ENCODE measurements at regions not wholly inside any gene's neighbourhood (a gene's known extent, or its start where the extent isn't known, plus 50 kb on each side); places are given as distances from the start of the nearest gene placed in this dataset.

DNA sequence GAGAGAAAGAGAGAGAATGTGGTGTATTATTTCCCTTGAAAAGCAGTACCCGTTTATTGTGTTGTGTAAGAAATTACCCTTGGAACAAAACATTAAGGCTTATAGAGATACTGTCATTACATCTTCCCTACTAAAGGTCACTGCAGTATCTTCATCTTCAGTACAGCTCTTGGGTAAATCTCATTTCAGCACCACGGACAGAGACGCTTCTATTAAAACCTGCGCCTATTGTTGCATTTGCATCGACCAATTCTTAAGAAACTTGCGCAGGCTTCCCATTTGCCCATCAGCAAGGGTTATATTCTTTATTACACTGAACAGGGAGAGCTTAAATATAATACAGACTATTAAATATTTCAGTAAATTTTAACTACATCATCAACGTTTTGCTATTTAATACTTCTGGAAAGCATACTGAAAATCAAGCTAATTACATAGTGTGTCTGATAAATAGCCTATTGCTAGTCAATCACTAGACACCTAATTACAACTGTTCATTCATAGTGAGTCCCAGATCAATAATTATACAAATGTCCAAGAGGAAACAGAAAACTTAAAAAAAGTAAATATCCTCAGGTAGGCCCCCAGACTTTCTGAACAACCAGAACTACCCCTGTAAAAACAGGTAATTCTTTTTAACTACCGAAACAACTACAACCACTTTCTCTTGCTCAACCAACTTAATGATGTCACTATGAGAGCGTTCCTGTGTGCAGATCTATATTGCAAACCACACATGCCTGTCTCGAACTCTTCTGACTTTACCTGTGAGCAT, 350.6 kb downstream of the LIG4 start:
- Histone ChIP-seq H3K4me2 (ENCODE audit: insufficient read depth, low read length) (peak overlapping the region; percentile 87), H3K9me1 (replicated peaks; ENCODE audit: control insufficient read depth, extremely low read depth, insufficient read depth, low read length) (no peaks in the 10 kb centered on the region), H3K4me3 (replicated peaks in 1 of 3; ENCODE audit: insufficient read depth in 1 of 3, low read depth in 1 of 3, low read length in 3 of 3) (no peak overlapping the region), H3K27ac (ENCODE audit: insufficient read depth, low read depth, low read length) (no peak overlapping the region), H3K36me3 (ENCODE audit: control insufficient read depth in 2 of 2, extremely low read depth in 1 of 2, insufficient read depth in 2 of 2, low read length in 2 of 2) (no peaks in the 10 kb centered on the region), H2AFZ (ENCODE audit: low read depth, low read length) (no peak overlapping the region), H3K4me1 (ENCODE audit: control insufficient read depth, extremely low read depth, insufficient read depth, low read length) (peaks cover 15% of the 10 kb centered on the region), H3K27me3 (ENCODE audit: control insufficient read depth in 2 of 2, insufficient read depth in 2 of 2, low read length in 2 of 2) (peaks cover 4 to 5% of the 10 kb centered on the region in 2 experiments), H3K79me2 (ENCODE audit: control insufficient read depth, insufficient read depth, low read length) (no peaks in the 10 kb centered on the region), H3K9ac (replicated peaks; ENCODE audit: extremely low read depth, insufficient read depth, low read length) (no peak overlapping the region), H3K9me3 (replicated peaks; ENCODE audit: control insufficient read depth, insufficient read depth, low read length) (no peaks in the 10 kb centered on the region), H4K20me1 (replicated peaks; ENCODE audit: control insufficient read depth, extremely low read depth, insufficient read depth, low read length) (peaks cover 9% of the 10 kb centered on the region)
- no peak for TF ChIP-seq POLR2AphosphoS5 (IDR thresholded peaks at IDR 0.05; ENCODE audit: insufficient read depth, low read depth, low read length)
- TF ChIP-seq, protein P1, sequence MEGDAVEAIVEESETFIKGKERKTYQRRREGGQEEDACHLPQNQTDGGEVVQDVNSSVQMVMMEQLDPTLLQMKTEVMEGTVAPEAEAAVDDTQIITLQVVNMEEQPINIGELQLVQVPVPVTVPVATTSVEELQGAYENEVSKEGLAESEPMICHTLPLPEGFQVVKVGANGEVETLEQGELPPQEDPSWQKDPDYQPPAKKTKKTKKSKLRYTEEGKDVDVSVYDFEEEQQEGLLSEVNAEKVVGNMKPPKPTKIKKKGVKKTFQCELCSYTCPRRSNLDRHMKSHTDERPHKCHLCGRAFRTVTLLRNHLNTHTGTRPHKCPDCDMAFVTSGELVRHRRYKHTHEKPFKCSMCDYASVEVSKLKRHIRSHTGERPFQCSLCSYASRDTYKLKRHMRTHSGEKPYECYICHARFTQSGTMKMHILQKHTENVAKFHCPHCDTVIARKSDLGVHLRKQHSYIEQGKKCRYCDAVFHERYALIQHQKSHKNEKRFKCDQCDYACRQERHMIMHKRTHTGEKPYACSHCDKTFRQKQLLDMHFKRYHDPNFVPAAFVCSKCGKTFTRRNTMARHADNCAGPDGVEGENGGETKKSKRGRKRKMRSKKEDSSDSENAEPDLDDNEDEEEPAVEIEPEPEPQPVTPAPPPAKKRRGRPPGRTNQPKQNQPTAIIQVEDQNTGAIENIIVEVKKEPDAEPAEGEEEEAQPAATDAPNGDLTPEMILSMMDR (IDR thresholded peaks at IDR 0.05; ENCODE audit: extremely low read depth in 1 of 2, insufficient read depth in 1 of 2, low read depth in 1 of 2, low read length in 2 of 2) = no peak
- no peak for TF ChIP-seq FOS (IDR thresholded peaks at IDR 0.05; ENCODE audit: borderline replicate concordance, insufficient read depth, low read length)
- no peak for TF ChIP-seq POLR2A (IDR thresholded peaks at IDR 0.05; ENCODE audit: low read depth, low read length)
- TF ChIP-seq GATA2 (IDR thresholded peaks at IDR 0.05; ENCODE audit: insufficient read depth, insufficient read length, low read depth, low read length) = no peak
- TF ChIP-seq MYC (IDR thresholded peaks at IDR 0.05; ENCODE audit: low read depth, low read length) = no peak
- TF ChIP-seq EZH2 (IDR thresholded peaks at IDR 0.05; ENCODE audit: borderline replicate concordance, low read depth, low read length, severe bottlenecking) = no peak
- TF ChIP-seq, protein P2, sequence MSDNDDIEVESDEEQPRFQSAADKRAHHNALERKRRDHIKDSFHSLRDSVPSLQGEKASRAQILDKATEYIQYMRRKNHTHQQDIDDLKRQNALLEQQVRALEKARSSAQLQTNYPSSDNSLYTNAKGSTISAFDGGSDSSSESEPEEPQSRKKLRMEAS (IDR thresholded peaks at IDR 0.05; ENCODE audit: insufficient read depth, insufficient read length) = no peak
- ChIA-PET POLR2A (interaction anchor here (0.8 kb wide), 1 partner anchor 17 kb away, joined by 3 read pairs; no protein-coding TSS in a partner anchor), CTCF (interaction anchor here (1.0 to 1.4 kb wide), 6 partner anchors 45 to 662 kb away, joined by 3 to 7 read pairs (median 4); no protein-coding TSS in a partner anchor)
- dilution Hi-C loops (cut with MboI; ENCODE audit: extremely low pct_ligation_motif_present, low sequenced_read_pairs) (no loop called here), intact Hi-C loops (cut with micrococcal nuclease) (loop anchor here (5.0 to 10.0 kb wide), 3 partner anchors 293 to 562 kb away; no protein-coding TSS in a partner anchor)
- DNase-seq (ENCODE audit: low read depth, low spot score) (peak; percentile 68), FAIRE-seq (peak; percentile 80)
- TSS peak; percentile 15 for BruUV-seq (replicated peaks)
